Activated B cell treated with CpG ODN at 0.5 μM for 24 hours (primary cell): ENCODE measurements at regions not wholly inside any gene's neighbourhood (a gene's known extent, or its start where the extent isn't known, plus 50 kb on each side); places are given as distances from the start of the nearest gene placed in this dataset.

Experiments
- ATAC-seq: fragments of 200-7000 bp; cut with Tn5 transposase; one replicate; pipeline ENCODE4 v1.10.0; 2021; ENCODE audit warnings: low read depth, mild to moderate bottlenecking, moderate library complexity
- CTCF ChIA-PET: fragments of 350-600 bp; sonication (Branson Sonifier 250); formaldehyde crosslinking; loops from one replicate; lab custom pipeline; 2021; ENCODE audit warnings: antibody characterized with exemption; lab: Charles Lee
- POLR2A ChIA-PET: fragments of 350-600 bp; sonication (Branson Sonifier 250); formaldehyde crosslinking; loops from one replicate; lab custom pipeline; 2021; ENCODE audit warnings: antibody characterized with exemption; lab: Charles Lee
- DNase-seq: peaks from one replicate; pipeline ENCODE4 v3.0.0; 2022
- H3K27ac Mint-ChIP-seq: one replicate; pipeline ENCODE4 v1.8.0; 2020; ENCODE audit warnings: mixed read lengths
- H3K27me3 Mint-ChIP-seq: one replicate; pipeline ENCODE4 v1.8.0; 2021; ENCODE audit warnings: mixed read lengths
- H3K36me3 Mint-ChIP-seq: one replicate; pipeline ENCODE4 v1.8.0; 2021; ENCODE audit warnings: low read depth, mixed read lengths
- H3K4me1 Mint-ChIP-seq: one replicate; pipeline ENCODE4 v1.8.0; 2021; ENCODE audit warnings: mixed read lengths
- H3K4me3 Mint-ChIP-seq: one replicate; pipeline ENCODE4 v1.8.0; 2020; ENCODE audit warnings: mild to moderate bottlenecking, mixed read lengths
- H3K9me3 Mint-ChIP-seq: one replicate; pipeline ENCODE4 v1.8.0; 2020; ENCODE audit warnings: mixed read lengths
- CTCF ChIP-seq: fragments of 200-600 bp; IDR thresholded peaks from one replicate; pipeline ENCODE4 v1.8.0; 2022; ENCODE audit warnings: antibody characterized with exemption, mild to moderate bottlenecking
- intact Hi-C: fragments of 100-400 bp; cut with micrococcal nuclease; formaldehyde crosslinking; loops from one replicate; pipeline ENCODE4 v1.15.1; 2024

DNA sequence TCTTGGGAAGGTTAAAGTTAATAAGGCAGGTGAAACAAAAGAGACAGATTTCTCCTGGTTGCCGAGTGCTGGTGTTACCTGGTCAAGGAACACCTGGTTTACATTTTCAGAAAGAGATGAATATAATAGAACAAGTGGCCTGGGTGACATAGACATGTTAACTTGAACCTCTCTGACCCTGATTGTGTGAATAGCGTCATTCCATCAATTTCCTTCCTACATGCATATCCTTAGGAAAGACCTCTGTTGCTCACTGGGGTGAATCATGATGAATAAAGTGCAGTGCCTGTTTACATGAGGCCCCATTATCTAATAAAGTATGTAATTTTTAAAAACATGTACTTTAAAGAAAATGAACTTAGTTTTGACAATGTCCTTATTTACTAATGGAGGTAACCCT lies 1822.9 kb upstream of the FLRT2 start:
- H3K36me3 Mint-ChIP-seq = no peaks in the 10 kb centered on the region
- DNase-seq = no peak
- no peak for ATAC-seq
- ChIA-PET POLR2A (no interaction called here), CTCF (no interaction called here)
- no peak overlapping the region for H3K4me3 Mint-ChIP-seq
- TF ChIP-seq CTCF = no peak
- H3K27ac Mint-ChIP-seq = no peak overlapping the region
- H3K27me3 Mint-ChIP-seq = no peaks in the 10 kb centered on the region
- intact Hi-C loops = no loop called here
- peaks cover 11% of the 10 kb centered on the region for H3K9me3 Mint-ChIP-seq
- H3K4me1 Mint-ChIP-seq = no peaks in the 10 kb centered on the region

DNA sequence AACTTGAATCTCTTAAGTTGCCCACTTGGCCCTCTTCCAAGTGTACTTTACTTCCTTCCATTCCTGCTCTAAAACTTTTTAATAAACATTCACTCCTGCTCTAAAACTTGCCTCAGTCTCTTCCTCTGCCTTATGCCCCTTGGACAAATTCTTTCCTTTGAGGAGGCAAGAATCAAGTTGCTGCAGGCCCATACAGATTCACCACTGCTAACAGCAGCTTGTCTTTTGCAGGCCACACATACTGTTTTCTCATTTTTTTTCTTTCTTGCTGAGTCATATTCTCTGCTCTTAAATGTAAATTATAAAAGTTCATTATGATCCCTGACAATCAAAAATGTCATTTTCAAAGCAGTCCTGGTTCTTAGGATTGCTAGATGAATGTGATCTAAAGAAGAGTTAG lies 1820.8 kb upstream of the FLRT2 start:
- Mint-ChIP-seq H3K27ac (no peak overlapping the region), H3K9me3 (peaks cover 14% of the 10 kb centered on the region), H3K4me3 (no peak overlapping the region), H3K36me3 (no peaks in the 10 kb centered on the region), H3K27me3 (no peaks in the 10 kb centered on the region), H3K4me1 (no peaks in the 10 kb centered on the region)
- ChIA-PET CTCF (no interaction called here), POLR2A (no interaction called here)
- ATAC-seq (no peak), DNase-seq (no peak)
- intact Hi-C loops = no loop called here
- no peak for TF ChIP-seq CTCF

- no peak for TF ChIP-seq CTCF
- Mint-ChIP-seq H3K27ac (no peak overlapping the region), H3K27me3 (no peaks in the 10 kb centered on the region), H3K4me3 (no peak overlapping the region), H3K36me3 (no peaks in the 10 kb centered on the region), H3K9me3 (peaks cover 11% of the 10 kb centered on the region), H3K4me1 (no peaks in the 10 kb centered on the region)
- POLR2A ChIA-PET = no interaction called here
- DNase-seq (no peak), ATAC-seq (no peak)
- intact Hi-C loops = no loop called here
- CTCF ChIA-PET = no interaction called here
Measured at GRCh38 chr14:83711046-83711445, 1818.9 kb upstream of the FLRT2 start.

GRCh38 chr14:83712418-83713129 lies 1817.4 kb upstream of the FLRT2 start:
- intact Hi-C loops = no loop called here

DNA sequence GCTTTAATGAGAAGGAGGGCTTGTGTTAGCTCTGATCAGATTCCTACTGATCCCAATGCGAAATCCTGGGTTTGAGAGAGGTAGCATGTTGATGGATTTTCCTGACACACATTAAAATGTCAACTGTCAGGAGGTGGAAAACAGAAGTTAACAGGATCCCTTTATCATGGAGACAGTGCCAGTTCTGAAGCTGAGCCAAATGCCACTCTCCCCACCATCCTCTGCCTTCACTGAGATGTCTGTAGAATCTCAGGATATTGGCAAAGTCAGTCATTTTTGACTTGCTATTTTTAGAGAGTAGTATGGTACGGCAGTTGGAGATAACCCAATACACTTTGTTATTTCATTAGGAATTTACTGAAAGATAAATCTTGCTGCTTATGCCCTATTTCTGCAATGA lies 1816.2 kb upstream of the FLRT2 start:
- DNase-seq = no peak
- TF ChIP-seq CTCF = no peak
- Mint-ChIP-seq H3K9me3 (peaks cover 12% of the 10 kb centered on the region), H3K27me3 (no peaks in the 10 kb centered on the region), H3K4me1 (no peaks in the 10 kb centered on the region), H3K4me3 (no peak overlapping the region), H3K27ac (no peak overlapping the region), H3K36me3 (no peaks in the 10 kb centered on the region)
- no peak for ATAC-seq
- CTCF ChIA-PET = no interaction called here
- POLR2A ChIA-PET = no interaction called here
- intact Hi-C loops = no loop called here

More at GRCh38 chr14:83712418-83713129, 1817.4 kb upstream of the FLRT2 start:
- Mint-ChIP-seq H3K27ac (no peak overlapping the region), H3K4me3 (no peak overlapping the region), H3K9me3 (peaks cover 13% of the 10 kb centered on the region), H3K4me1 (no peaks in the 10 kb centered on the region), H3K36me3 (no peaks in the 10 kb centered on the region), H3K27me3 (no peaks in the 10 kb centered on the region)
- ChIA-PET CTCF (no interaction called here), POLR2A (no interaction called here)
- DNase-seq = no peak
- TF ChIP-seq CTCF = no peak
- no peak for ATAC-seq
